NCI-H2081 (cell line): ENCODE measurements at regions not wholly inside any gene's neighbourhood (a gene's known extent, or its start where the extent isn't known, plus 50 kb on each side); places are given as distances from the start of the nearest gene placed in this dataset.
"Not testable (repeated sequence)": the region's sequence is repeated elsewhere in the genome, so short reads cannot be mapped to it uniquely, and the experiment has no call there.

Experiments
- DNase-seq, 2 experiments: peaks; one replicate each; lab custom pipeline; 2025; lab: John Stamatoyannopoulos, UW

- DNase-seq: no peak
These were observed 53.0 kb upstream of the TNKS2 start for GRCh38 chr10:91745090-91745831.

GRCh38 chr10:91743465-91743864 is 54.8 kb upstream of the TNKS2 start:
- no peak for DNase-seq

- DNase-seq: no peak
These were observed 56.0 kb upstream of the TNKS2 start for GRCh38 chr10:91742229-91742628.

- no peak for DNase-seq
These were observed 56.9 kb upstream of the TNKS2 start for GRCh38 chr10:91741356-91741755.

GRCh38 chr10:91740353-91740924 is 57.8 kb upstream of the TNKS2 start:
- no peak for DNase-seq

GRCh38 chr10:91732265-91732664 is 66.0 kb upstream of the TNKS2 start:
- DNase-seq: not testable (repeated sequence)

GRCh38 chr10:91729339-91729738 is 68.9 kb upstream of the TNKS2 start:
- not testable (repeated sequence) for DNase-seq

GRCh38 chr10:91726355-91726754 is 71.9 kb upstream of the TNKS2 start:
- DNase-seq: no peak

GRCh38 chr10:91724933-91725332 is 73.3 kb upstream of the TNKS2 start:
- no peak for DNase-seq

GRCh38 chr10:91713461-91714072 is 80.7 kb upstream of the PPP1R3C start:
- DNase-seq: no peak

GRCh38 chr10:91711885-91712680 is 79.2 kb upstream of the PPP1R3C start:
- DNase-seq: peak in 1 of 2 experiments; percentile 6

- DNase-seq: peak; percentile 21 to 90
These were observed 76.5 kb upstream of the PPP1R3C start for GRCh38 chr10:91709394-91709798.

- DNase-seq: no peak
These were observed 75.4 kb upstream of the PPP1R3C start for GRCh38 chr10:91708174-91708861.

GRCh38 chr10:91707236-91707635 is 74.4 kb upstream of the PPP1R3C start:
- no peak for DNase-seq

GRCh38 chr10:91705948-91706670 is 73.2 kb upstream of the PPP1R3C start:
- no peak for DNase-seq

GRCh38 chr10:91702620-91703019 is 69.7 kb upstream of the PPP1R3C start:
- no peak for DNase-seq

GRCh38 chr10:91700788-91701444 is 68.0 kb upstream of the PPP1R3C start:
- no peak for DNase-seq

- no peak for DNase-seq
These were observed 67.4 kb upstream of the PPP1R3C start for GRCh38 chr10:91700273-91700672.

GRCh38 chr10:91698258-91698657 is 65.4 kb upstream of the PPP1R3C start:
- DNase-seq: no peak

GRCh38 chr10:91694170-91694794 is 61.4 kb upstream of the PPP1R3C start:
- peak in 1 of 2 experiments; percentile 47 for DNase-seq
